ENCODE measurements at regions not wholly inside any gene's neighbourhood (a gene's known extent, or its start where the extent isn't known, plus 50 kb on each side); places are given as distances from the start of the nearest gene placed in this dataset.
A peak's percentile ranks its signal among the peaks of the same experiment; 100 is the strongest.

GRCh38 chr5:82426464-82427154, 148.5 kb upstream of the RPS23 start:
- TF ChIP-seq POLR2A (IDR thresholded peaks at IDR 0.05) (no peak), POLR2AphosphoS5 (IDR thresholded peaks at IDR 0.05) (no peak)
- WGBS, 2 donors: 68 to 73% methylated on average over 4 of the region's 4 CpGs
- no peak overlapping the region for H3K4me3 ChIP-seq
- peaks cover 0 to 12% (median 3%) of the 10 kb centered on the region in 4 donors for H3K4me1 ChIP-seq
- DNase-seq: peak in 1 of 2 donors; percentile 26
- no peak overlapping the region for H3K27ac ChIP-seq
- no peaks in the 10 kb centered on the region for H3K27me3 ChIP-seq
- H3K36me3 ChIP-seq: no peaks in the 10 kb centered on the region
- no peaks in the 10 kb centered on the region for H3K9me3 ChIP-seq
- ATAC-seq (ENCODE audit: low FRiP score in 2 of 2): peak in 1 of 2 donors; percentile 28

DNA sequence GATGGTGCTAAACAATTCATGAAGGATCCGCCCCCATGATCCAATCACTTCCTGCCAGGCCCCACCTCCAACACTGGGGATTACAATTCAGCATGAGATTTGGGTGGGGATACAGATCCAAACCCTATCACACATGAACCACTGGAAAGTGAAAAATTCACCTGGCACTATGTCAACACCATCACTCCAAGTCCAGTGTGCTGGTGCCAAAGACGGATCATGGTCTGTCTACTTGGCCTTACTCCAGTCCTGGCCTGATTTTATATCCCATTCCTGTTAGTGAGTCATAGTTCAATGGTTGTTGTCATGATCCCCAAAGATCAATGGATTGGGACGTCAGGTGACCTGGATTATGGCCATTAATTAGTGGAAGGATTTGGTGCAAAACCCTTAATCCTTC, 147.4 kb upstream of the RPS23 start:
- Histone ChIP-seq H3K9me3 (no peaks in the 10 kb centered on the region), H3K27me3 (no peaks in the 10 kb centered on the region), H3K4me3 (no peak overlapping the region), H3K4me1 (peaks cover 0 to 12% (median 3%) of the 10 kb centered on the region in 4 donors), H3K27ac (no peak overlapping the region), H3K36me3 (no peaks in the 10 kb centered on the region)
- DNase-seq (no peak), ATAC-seq (ENCODE audit: low FRiP score in 2 of 2) (peak; percentile 54 to 67)
- 45 to 70% methylated on average over 3 of the region's 3 CpGs for WGBS, 2 donors
- TF ChIP-seq, protein P1, sequence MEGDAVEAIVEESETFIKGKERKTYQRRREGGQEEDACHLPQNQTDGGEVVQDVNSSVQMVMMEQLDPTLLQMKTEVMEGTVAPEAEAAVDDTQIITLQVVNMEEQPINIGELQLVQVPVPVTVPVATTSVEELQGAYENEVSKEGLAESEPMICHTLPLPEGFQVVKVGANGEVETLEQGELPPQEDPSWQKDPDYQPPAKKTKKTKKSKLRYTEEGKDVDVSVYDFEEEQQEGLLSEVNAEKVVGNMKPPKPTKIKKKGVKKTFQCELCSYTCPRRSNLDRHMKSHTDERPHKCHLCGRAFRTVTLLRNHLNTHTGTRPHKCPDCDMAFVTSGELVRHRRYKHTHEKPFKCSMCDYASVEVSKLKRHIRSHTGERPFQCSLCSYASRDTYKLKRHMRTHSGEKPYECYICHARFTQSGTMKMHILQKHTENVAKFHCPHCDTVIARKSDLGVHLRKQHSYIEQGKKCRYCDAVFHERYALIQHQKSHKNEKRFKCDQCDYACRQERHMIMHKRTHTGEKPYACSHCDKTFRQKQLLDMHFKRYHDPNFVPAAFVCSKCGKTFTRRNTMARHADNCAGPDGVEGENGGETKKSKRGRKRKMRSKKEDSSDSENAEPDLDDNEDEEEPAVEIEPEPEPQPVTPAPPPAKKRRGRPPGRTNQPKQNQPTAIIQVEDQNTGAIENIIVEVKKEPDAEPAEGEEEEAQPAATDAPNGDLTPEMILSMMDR (IDR thresholded peaks at IDR 0.05): no peak
- TF ChIP-seq POLR2A (IDR thresholded peaks at IDR 0.05) (no peak), POLR2AphosphoS5 (IDR thresholded peaks at IDR 0.05) (no peak), EP300 (IDR thresholded peaks at IDR 0.05) (no peak)

DNA sequence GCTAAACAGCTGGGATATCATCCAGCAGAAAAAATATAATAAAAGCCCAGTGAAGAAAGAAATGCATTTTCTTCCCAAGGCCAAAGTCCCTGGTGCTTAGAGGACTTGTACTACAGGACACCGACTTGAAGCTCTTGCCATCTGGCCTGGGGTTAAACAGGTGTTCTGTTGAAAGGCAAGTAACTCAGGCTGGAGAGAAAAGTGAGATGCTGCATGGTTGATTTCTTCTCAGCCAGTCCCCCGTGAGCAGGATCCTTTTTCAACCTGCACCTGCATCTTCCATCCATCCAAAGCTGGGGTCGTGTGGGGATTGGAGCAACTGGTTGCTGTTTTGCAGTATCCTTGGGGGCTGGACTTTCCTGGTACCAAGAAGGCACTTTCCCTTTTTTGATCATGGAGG, 146.1 kb upstream of the RPS23 start:
- no peak for DNase-seq
- TF ChIP-seq, protein P1 (IDR thresholded peaks at IDR 0.05): no peak
- TF ChIP-seq POLR2A (IDR thresholded peaks at IDR 0.05) (no peak), POLR2AphosphoS5 (IDR thresholded peaks at IDR 0.05) (no peak), EP300 (IDR thresholded peaks at IDR 0.05) (no peak)
- Histone ChIP-seq H3K9me3 (no peaks in the 10 kb centered on the region), H3K27ac (peak overlapping the region in 1 of 4 donors; percentile 54), H3K4me3 (no peak overlapping the region), H3K27me3 (no peaks in the 10 kb centered on the region), H3K4me1 (peaks cover 0 to 12% (median 3%) of the 10 kb centered on the region in 4 donors), H3K36me3 (no peaks in the 10 kb centered on the region)
- ATAC-seq (ENCODE audit: low FRiP score in 2 of 2): no peak
- 71 to 85% methylated on average over 3 of the region's 3 CpGs for WGBS, 2 donors

DNA sequence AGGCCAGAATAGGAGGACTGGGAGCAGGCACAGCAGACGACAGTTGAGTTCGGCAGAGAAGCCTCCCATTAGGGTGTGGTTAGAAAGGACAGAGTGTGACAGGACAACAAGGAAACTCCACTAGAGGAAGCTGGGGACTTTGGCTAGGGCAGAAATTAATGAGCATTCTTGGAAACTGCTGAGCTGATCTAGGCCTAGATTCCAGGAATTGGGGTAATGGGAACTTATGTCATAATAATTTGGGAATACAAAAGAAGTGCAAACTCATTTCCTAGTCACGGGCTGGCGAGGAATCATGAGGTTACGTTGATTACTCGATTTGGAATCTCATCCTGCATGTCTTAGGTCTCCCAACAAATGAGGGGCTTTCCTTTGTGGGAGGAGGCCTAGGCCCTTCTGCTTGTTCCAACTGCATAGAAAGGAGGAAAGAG, 144.6 kb upstream of the RPS23 start:
- TF ChIP-seq EP300 (IDR thresholded peaks at IDR 0.05) (peak in 3 of 4 donors; percentile 43 to 59 (median 47)), POLR2AphosphoS5 (IDR thresholded peaks at IDR 0.05) (peak; percentile 15 to 78), POLR2A (IDR thresholded peaks at IDR 0.05) (no peak)
- TF ChIP-seq, protein P1 (IDR thresholded peaks at IDR 0.05): no peak
- H3K4me1 ChIP-seq: peaks cover 0 to 12% (median 3%) of the 10 kb centered on the region in 4 donors
- peak overlapping the region; percentile 8 to 58 (median 52) for H3K27ac ChIP-seq
- DNase-seq (peak in 1 of 2 donors; percentile 25), ATAC-seq (ENCODE audit: low FRiP score in 2 of 2) (peak in 1 of 2 donors; percentile 82)
- H3K9me3 ChIP-seq: no peaks in the 10 kb centered on the region
- WGBS, 2 donors: 53 to 59% methylated on average over 6 of the region's 6 CpGs
- H3K4me3 ChIP-seq: no peak overlapping the region
- no peaks in the 10 kb centered on the region for H3K27me3 ChIP-seq
- H3K36me3 ChIP-seq: no peaks in the 10 kb centered on the region

GRCh38 chr5:82422001-82422740, 144.0 kb upstream of the RPS23 start:
- Histone ChIP-seq H3K9me3 (no peaks in the 10 kb centered on the region), H3K36me3 (no peaks in the 10 kb centered on the region), H3K4me1 (peaks cover 0 to 9% (median 3%) of the 10 kb centered on the region in 4 donors), H3K27me3 (no peaks in the 10 kb centered on the region), H3K4me3 (no peak overlapping the region), H3K27ac (peak overlapping the region; percentile 8 to 58 (median 50))
- DNase-seq: no peak
- peak in 1 of 2 donors; percentile 18 for ATAC-seq (ENCODE audit: low FRiP score in 2 of 2)
- WGBS, 2 donors: 59 to 77% methylated on average over 2 of the region's 2 CpGs
- TF ChIP-seq EP300 (IDR thresholded peaks at IDR 0.05): no peak
- TF ChIP-seq POLR2AphosphoS5 (IDR thresholded peaks at IDR 0.05): no peak
- TF ChIP-seq POLR2A (IDR thresholded peaks at IDR 0.05): no peak
- TF ChIP-seq, protein P1 (IDR thresholded peaks at IDR 0.05): no peak

Measured in upper lobe of left lung (tissue), 6 donors.